Panc1 (cell line): ENCODE measurements at regions not wholly inside any gene's neighbourhood (a gene's known extent, or its start where the extent isn't known, plus 50 kb on each side); places are given as distances from the start of the nearest gene placed in this dataset.

Experiments used
- POLR2AphosphoS5 ChIP-seq: IDR thresholded peaks from 2 replicates; pipeline ENCODE4 v1.6.1; 2012; ENCODE audit warnings: mild to moderate bottlenecking, low read depth, low read length, moderate library complexity
- SIN3A ChIP-seq: IDR thresholded peaks from 2 replicates; pipeline ENCODE4 v1.6.1; 2012; ENCODE audit warnings: low read depth, mild to moderate bottlenecking, low read length, moderate library complexity, borderline replicate concordance; ENCODE audit not compliant: insufficient read depth
- TF ChIP-seq, protein P1 (sequence below): fragments of 450-650 bp; IDR thresholded peaks from 2 replicates; pipeline ENCODE4 v1.5.1; 2017; ENCODE audit warnings: mild to moderate bottlenecking
- TF ChIP-seq, protein P2 (sequence below), 2 experiments: IDR thresholded peaks; 2 replicates each; pipeline ENCODE4 v1.6.1; 2011 to 2012; ENCODE audit warnings: low read depth in 2 of 2, control low read depth in 1 of 2, low read length in 1 of 2, mild to moderate bottlenecking in 1 of 2, moderate library complexity in 1 of 2; ENCODE audit not compliant: insufficient read depth in 1 of 2

DNA sequence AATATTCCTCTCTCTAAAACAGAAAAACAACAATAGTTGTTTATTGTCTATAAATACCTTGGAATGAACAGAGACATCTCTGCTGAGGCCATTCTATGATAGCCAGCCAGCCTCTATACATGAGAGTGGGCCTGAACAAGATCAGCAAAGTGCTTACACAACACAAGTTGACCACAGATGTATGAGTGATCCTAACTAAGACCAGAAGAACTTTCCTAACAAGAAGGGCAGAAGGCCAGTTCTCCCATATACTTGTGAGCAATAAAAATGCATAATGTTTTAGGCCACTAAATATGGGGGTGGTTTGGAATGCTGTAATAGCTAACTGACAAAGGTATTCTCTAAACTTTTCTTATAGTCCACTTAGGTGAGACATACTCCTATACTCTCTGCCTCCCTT lies 345.7 kb downstream of the SPATA31D1 start:
- TF ChIP-seq, protein P1, sequence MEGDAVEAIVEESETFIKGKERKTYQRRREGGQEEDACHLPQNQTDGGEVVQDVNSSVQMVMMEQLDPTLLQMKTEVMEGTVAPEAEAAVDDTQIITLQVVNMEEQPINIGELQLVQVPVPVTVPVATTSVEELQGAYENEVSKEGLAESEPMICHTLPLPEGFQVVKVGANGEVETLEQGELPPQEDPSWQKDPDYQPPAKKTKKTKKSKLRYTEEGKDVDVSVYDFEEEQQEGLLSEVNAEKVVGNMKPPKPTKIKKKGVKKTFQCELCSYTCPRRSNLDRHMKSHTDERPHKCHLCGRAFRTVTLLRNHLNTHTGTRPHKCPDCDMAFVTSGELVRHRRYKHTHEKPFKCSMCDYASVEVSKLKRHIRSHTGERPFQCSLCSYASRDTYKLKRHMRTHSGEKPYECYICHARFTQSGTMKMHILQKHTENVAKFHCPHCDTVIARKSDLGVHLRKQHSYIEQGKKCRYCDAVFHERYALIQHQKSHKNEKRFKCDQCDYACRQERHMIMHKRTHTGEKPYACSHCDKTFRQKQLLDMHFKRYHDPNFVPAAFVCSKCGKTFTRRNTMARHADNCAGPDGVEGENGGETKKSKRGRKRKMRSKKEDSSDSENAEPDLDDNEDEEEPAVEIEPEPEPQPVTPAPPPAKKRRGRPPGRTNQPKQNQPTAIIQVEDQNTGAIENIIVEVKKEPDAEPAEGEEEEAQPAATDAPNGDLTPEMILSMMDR: no peak
- TF ChIP-seq SIN3A: no peak
- no peak for TF ChIP-seq POLR2AphosphoS5
- TF ChIP-seq, protein P2, sequence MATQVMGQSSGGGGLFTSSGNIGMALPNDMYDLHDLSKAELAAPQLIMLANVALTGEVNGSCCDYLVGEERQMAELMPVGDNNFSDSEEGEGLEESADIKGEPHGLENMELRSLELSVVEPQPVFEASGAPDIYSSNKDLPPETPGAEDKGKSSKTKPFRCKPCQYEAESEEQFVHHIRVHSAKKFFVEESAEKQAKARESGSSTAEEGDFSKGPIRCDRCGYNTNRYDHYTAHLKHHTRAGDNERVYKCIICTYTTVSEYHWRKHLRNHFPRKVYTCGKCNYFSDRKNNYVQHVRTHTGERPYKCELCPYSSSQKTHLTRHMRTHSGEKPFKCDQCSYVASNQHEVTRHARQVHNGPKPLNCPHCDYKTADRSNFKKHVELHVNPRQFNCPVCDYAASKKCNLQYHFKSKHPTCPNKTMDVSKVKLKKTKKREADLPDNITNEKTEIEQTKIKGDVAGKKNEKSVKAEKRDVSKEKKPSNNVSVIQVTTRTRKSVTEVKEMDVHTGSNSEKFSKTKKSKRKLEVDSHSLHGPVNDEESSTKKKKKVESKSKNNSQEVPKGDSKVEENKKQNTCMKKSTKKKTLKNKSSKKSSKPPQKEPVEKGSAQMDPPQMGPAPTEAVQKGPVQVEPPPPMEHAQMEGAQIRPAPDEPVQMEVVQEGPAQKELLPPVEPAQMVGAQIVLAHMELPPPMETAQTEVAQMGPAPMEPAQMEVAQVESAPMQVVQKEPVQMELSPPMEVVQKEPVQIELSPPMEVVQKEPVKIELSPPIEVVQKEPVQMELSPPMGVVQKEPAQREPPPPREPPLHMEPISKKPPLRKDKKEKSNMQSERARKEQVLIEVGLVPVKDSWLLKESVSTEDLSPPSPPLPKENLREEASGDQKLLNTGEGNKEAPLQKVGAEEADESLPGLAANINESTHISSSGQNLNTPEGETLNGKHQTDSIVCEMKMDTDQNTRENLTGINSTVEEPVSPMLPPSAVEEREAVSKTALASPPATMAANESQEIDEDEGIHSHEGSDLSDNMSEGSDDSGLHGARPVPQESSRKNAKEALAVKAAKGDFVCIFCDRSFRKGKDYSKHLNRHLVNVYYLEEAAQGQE (IDR thresholded peaks at IDR 0.05; ENCODE audit: insufficient read depth in 1 of 2, low read depth in 2 of 2, low read length in 1 of 2): no peak
